Body of pancreas (tissue), 4 donors: ENCODE measurements at regions not wholly inside any gene's neighbourhood (a gene's known extent, or its start where the extent isn't known, plus 50 kb on each side); places are given as distances from the start of the nearest gene placed in this dataset.

Experiments used
- ATAC-seq: fragments of 150-250 bp; one replicate; pipeline ENCODE4 v1.9.1; 2016
- DNase-seq, 4 donors: peaks; one replicate each; pipeline ENCODE4 v3.0.0-alpha.2; 2019
- H3K27ac ChIP-seq, 4 donors: fragments of 200-600 bp; sonication (generic); 1 replicate in 3 of 4; 2 replicates in 1 of 4; pipeline versions ENCODE4 v1.5.1 to v1.6.1; 2016 to 2019; ENCODE audit warnings: mild to moderate bottlenecking in 1 of 4, mixed read lengths in 1 of 4, moderate library complexity in 1 of 4
- H3K27me3 ChIP-seq, 2 donors: fragments of 200-600 bp; sonication (generic); one replicate each; pipeline ENCODE4 v1.6.0; 2016; ENCODE audit warnings: mild to moderate bottlenecking in 1 of 2
- H3K36me3 ChIP-seq, 2 donors: fragments of 200-600 bp; sonication (generic); replicated peaks in 1 of 2; 2 replicates each; pipeline ENCODE4 v1.5.1; 2016; ENCODE audit warnings: low read depth in 2 of 2; ENCODE audit not compliant: insufficient read depth in 1 of 2
- H3K4me1 ChIP-seq: fragments of 200-600 bp; sonication (generic); one replicate; pipeline ENCODE4 v1.6.0; 2016
- H3K4me3 ChIP-seq, 2 donors: fragments of 200-600 bp; sonication (generic); 1 replicate in 1 of 2; 2 replicates in 1 of 2; pipeline ENCODE4 v1.5.1; 2016 to 2019
- H3K9me3 ChIP-seq, 3 donors: fragments of 200-600 bp; sonication (generic); 1 replicate in 2 of 3; 2 replicates in 1 of 3; pipeline ENCODE4 v1.5.1; 2016
- CTCF ChIP-seq, 7 experiments: fragments of 450-650 bp in 4 of 7; fragments of 200-600 bp in 3 of 7; sonication (generic) in 3 of 7; IDR thresholded peaks; one replicate each; pipeline ENCODE4 v1.5.1; 2016 to 2019; ENCODE audit warnings: antibody characterized with exemption in 7 of 7
- POLR2A ChIP-seq, 3 donors: fragments of 450-650 bp; IDR thresholded peaks; one replicate each; pipeline ENCODE4 v1.6.1; 2016; ENCODE audit warnings: antibody characterized with exemption in 3 of 3, mild to moderate bottlenecking in 2 of 3
- WGBS, 2 donors: methylation state at CpG; one replicate each; pipeline ENCODE4 v1.1.5; 2017; 5-methylcytosine and 5-hydroxymethylcytosine counted together
- intact Hi-C: fragments of 100-400 bp; cut with DNase I; formaldehyde crosslinking; loops from one replicate; pipeline ENCODE4 v1.15.1; 2023

GRCh38 chr16:63904182-63904581, 1217.7 kb downstream of the CDH11 start:
- Histone ChIP-seq H3K4me1 (no peaks in the 10 kb centered on the region), H3K27me3 (no peaks in the 10 kb centered on the region), H3K27ac (no peak overlapping the region), H3K4me3 (no peak overlapping the region), H3K36me3 (no peaks in the 10 kb centered on the region), H3K9me3 (no peaks in the 10 kb centered on the region)
- DNase-seq (no peak), ATAC-seq (no peak)
- intact Hi-C loops, result no loop called here
- TF ChIP-seq CTCF (IDR thresholded peaks at IDR 0.05), result no peak

- H3K4me1 ChIP-seq, result no peaks in the 10 kb centered on the region
- H3K4me3 ChIP-seq, result no peak overlapping the region
- H3K36me3 ChIP-seq, result no peaks in the 10 kb centered on the region
- WGBS, 2 donors, result 63 to 70% methylated on average over 2 of the region's 2 CpGs
- DNase-seq, result no peak
- intact Hi-C loops, result no loop called here
- H3K9me3 ChIP-seq, result no peaks in the 10 kb centered on the region
- H3K27me3 ChIP-seq, result no peaks in the 10 kb centered on the region
- ATAC-seq, result no peak
- TF ChIP-seq POLR2A (IDR thresholded peaks at IDR 0.05) (no peak), CTCF (IDR thresholded peaks at IDR 0.05) (no peak)
- H3K27ac ChIP-seq, result no peak overlapping the region
These were observed 1225.3 kb downstream of the CDH11 start for GRCh38 chr16:63896383-63897109.

GRCh38 chr16:63890723-63891122, 1231.1 kb downstream of the CDH11 start:
- Histone ChIP-seq H3K27ac (no peak overlapping the region), H3K36me3 (no peaks in the 10 kb centered on the region), H3K27me3 (no peaks in the 10 kb centered on the region), H3K4me3 (no peak overlapping the region), H3K9me3 (no peaks in the 10 kb centered on the region), H3K4me1 (no peaks in the 10 kb centered on the region)
- DNase-seq, result no peak
- intact Hi-C loops, result no loop called here
- no peak for ATAC-seq
- no peak for TF ChIP-seq CTCF (IDR thresholded peaks at IDR 0.05)
- no peak for TF ChIP-seq POLR2A (IDR thresholded peaks at IDR 0.05)

GRCh38 chr16:63890081-63890480, 1231.8 kb downstream of the CDH11 start:
- 0 to 7% methylated on average over 1 of the region's 1 CpG for WGBS, 2 donors
- Histone ChIP-seq H3K4me1 (no peaks in the 10 kb centered on the region), H3K9me3 (no peaks in the 10 kb centered on the region), H3K36me3 (no peaks in the 10 kb centered on the region), H3K27ac (no peak overlapping the region), H3K27me3 (no peaks in the 10 kb centered on the region), H3K4me3 (no peak overlapping the region)
- DNase-seq (peak in 3 of 4 donors; percentile 20 to 36 (median 28)), ATAC-seq (peak; percentile 62)
- intact Hi-C loops, result no loop called here
- no peak for TF ChIP-seq CTCF (IDR thresholded peaks at IDR 0.05)

DNA sequence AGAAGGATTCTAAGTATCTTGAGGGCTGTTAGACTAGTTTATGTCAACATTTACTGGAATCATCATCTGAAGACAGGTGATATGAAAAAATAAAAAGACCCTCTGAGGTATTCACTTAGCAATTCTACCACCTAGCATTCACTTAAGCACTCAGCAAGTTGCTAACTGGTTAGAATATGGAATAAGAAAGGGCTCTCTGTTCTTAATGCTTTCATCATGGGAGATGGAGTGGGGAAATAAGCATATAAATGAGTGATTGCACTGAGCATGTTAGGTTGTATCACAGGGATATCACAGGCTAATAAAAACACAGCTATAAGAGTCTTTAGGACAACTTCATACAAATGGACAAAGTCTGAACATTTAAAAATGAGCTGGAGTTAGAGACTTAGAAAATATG, 1238.8 kb downstream of the CDH11 start:
- Histone ChIP-seq H3K27me3 (no peaks in the 10 kb centered on the region), H3K4me1 (no peaks in the 10 kb centered on the region), H3K27ac (no peak overlapping the region), H3K4me3 (no peak overlapping the region), H3K36me3 (no peaks in the 10 kb centered on the region), H3K9me3 (no peaks in the 10 kb centered on the region)
- TF ChIP-seq CTCF (IDR thresholded peaks at IDR 0.05) (no peak), POLR2A (IDR thresholded peaks at IDR 0.05) (no peak)
- no peak for ATAC-seq
- intact Hi-C loops, result no loop called here
- no peak for DNase-seq
